ENCODE measurements at regions not wholly inside any gene's neighbourhood (a gene's known extent, or its start where the extent isn't known, plus 50 kb on each side); places are given as distances from the start of the nearest gene placed in this dataset.

DNA sequence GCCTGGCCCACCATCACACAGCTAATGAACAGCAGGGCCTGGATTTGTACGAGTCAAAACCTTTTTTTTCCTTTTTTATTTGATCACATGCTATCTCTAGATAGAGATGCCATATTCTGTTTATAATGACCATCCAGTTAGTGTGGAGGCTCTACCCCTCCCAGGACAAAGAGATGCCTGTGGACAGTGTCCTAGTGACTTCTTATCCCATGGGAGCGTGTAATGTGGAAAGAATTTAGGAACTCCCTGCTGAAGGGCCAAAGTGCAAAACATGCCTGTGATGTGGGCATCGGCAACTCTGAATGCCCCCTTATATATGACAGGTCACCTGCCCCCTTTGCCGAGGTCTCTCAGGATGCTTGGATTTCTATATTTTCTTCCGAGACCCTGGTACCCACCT, 292.2 kb downstream of the RRAGC start:
- Histone ChIP-seq H3K9me3 (no peaks in the 10 kb centered on the region), H3K4me1 (peaks cover 11% of the 10 kb centered on the region), H3K36me3 (no peaks in the 10 kb centered on the region), H3K27me3 (ENCODE audit: low read depth) (peaks cover 11% of the 10 kb centered on the region), H3K27ac (no peak overlapping the region), H3K4me3 (no peak overlapping the region)
- ATAC-seq (no peak), DNase-seq (no peak)
- intact Hi-C loops (cut with DNase I): no loop called here
- TF ChIP-seq, protein P1, sequence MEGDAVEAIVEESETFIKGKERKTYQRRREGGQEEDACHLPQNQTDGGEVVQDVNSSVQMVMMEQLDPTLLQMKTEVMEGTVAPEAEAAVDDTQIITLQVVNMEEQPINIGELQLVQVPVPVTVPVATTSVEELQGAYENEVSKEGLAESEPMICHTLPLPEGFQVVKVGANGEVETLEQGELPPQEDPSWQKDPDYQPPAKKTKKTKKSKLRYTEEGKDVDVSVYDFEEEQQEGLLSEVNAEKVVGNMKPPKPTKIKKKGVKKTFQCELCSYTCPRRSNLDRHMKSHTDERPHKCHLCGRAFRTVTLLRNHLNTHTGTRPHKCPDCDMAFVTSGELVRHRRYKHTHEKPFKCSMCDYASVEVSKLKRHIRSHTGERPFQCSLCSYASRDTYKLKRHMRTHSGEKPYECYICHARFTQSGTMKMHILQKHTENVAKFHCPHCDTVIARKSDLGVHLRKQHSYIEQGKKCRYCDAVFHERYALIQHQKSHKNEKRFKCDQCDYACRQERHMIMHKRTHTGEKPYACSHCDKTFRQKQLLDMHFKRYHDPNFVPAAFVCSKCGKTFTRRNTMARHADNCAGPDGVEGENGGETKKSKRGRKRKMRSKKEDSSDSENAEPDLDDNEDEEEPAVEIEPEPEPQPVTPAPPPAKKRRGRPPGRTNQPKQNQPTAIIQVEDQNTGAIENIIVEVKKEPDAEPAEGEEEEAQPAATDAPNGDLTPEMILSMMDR (IDR thresholded peaks at IDR 0.05): no peak

DNA sequence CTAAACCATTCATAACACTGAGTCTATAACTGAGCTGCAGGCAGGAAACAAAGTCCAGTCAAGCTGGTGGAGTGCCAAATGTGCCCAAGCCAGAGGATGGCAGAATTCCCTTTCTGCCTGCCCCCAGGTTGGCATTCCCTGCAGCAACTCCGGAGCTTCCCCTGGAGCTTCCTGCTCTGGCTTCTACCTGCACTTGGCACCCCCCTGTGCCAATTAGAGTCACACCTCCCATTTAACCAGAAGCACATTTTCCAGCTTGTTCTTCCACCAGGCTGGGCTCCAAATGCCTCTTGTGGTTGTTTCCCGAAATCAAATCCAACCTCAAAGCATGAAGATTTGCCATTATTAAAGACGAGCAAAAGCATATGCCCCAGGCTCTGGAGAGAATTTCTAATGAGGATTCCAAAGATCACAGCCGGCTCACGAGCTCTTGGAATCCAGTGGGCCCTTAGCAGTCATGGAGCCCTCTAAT, 294.5 kb downstream of the RRAGC start:
- DNase-seq (no peak), ATAC-seq (no peak)
- peaks cover 11% of the 10 kb centered on the region for H3K27me3 ChIP-seq (ENCODE audit: low read depth)
- H3K9me3 ChIP-seq: no peaks in the 10 kb centered on the region
- TF ChIP-seq, protein P1 (IDR thresholded peaks at IDR 0.05): no peak
- intact Hi-C loops (cut with DNase I): no loop called here
- H3K4me3 ChIP-seq: no peak overlapping the region
- no peaks in the 10 kb centered on the region for H3K36me3 ChIP-seq
- no peak overlapping the region for H3K27ac ChIP-seq
- peaks cover 8% of the 10 kb centered on the region for H3K4me1 ChIP-seq

DNA sequence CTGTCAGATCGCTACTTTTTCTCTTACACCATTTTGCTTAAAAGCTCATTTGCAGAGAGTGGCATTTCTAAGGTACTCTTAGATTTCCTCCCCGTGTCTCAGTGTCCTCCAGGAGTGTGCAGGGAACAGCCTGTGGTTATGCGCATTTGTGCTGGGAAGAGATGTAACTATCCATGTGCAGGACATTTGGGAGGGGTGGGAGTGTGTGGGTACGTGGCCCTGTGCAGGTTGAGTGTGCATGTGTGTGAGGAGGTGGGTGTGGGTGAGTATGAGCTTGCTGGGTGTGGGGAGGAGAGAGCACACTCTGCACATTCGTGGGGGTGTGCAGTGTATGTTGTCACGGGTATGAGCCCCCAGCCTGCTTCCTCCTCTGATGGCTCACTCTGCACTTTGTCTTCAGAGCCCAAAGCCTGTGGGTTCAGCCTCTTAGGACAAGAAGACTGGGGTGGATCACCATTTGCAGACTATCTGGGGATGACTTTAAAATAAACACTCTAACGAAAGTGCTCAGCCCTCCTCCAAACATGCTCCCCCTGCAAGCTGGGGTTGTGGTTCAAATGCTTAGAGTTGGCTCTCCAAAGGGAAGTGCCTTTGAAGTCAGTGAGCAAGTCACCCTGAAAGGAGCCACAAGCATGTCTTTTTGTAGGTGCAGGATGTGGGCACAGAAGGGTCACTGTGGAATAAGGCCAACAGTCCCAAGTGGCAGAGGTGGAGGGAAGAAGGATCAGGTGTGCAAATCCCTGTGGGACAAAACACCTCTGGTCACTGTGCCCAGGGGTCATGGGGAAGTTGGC, 295.4 kb downstream of the RRAGC start:
- Histone ChIP-seq H3K27me3 (ENCODE audit: low read depth) (peaks cover 6% of the 10 kb centered on the region), H3K9me3 (no peaks in the 10 kb centered on the region), H3K4me1 (peaks cover 17% of the 10 kb centered on the region), H3K36me3 (no peaks in the 10 kb centered on the region), H3K4me3 (no peak overlapping the region), H3K27ac (no peak overlapping the region)
- ATAC-seq (no peak), DNase-seq (no peak)
- intact Hi-C loops (cut with DNase I): no loop called here
- TF ChIP-seq, protein P1 (IDR thresholded peaks at IDR 0.05): no peak

DNA sequence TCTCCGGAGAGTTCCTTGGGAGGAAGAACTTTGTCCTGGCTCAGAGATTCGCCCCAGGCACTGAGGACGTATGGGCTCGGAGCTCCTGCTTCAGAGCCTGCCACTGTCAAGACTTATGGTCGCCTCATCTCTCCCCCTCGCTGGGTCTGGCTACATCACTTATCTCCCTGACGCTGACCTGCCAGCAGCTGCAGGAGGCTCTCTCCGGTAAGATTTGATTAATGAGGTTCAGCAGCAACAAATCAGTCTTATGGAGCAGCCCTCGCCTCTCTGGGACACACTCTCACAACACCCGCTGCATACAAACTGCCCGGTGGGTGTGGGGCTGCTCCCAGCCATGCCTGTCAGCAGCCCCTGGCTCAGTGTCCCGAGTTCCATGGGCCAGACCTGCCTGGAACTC, 297.8 kb downstream of the RRAGC start:
- ATAC-seq (no peak), DNase-seq (no peak)
- H3K9me3 ChIP-seq: no peaks in the 10 kb centered on the region
- no peak overlapping the region for H3K27ac ChIP-seq
- TF ChIP-seq, protein P1 (IDR thresholded peaks at IDR 0.05): no peak
- peaks cover 6% of the 10 kb centered on the region for H3K27me3 ChIP-seq (ENCODE audit: low read depth)
- intact Hi-C loops (cut with DNase I): no loop called here
- H3K4me1 ChIP-seq: peaks cover 19% of the 10 kb centered on the region
- no peaks in the 10 kb centered on the region for H3K36me3 ChIP-seq
- no peak overlapping the region for H3K4me3 ChIP-seq

DNA sequence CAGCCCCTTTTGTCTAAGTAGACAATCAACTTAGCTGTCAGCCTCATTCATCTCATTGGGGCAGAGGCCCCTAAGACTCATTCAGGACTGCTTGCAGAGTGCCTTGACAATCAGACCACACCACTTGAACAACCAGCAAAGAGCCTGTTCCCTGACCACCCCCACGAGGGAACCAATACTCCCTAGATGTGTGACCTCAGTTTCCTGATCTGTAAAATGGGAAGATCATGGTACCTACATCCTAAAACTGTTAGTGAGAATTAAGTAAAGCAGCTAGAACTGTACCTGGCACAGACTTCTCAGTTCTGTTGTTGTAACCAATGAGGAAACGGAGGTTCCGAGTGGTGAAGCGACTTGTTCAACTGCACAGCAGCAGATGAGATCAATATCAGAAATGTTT, 298.5 kb downstream of the RRAGC start:
- ATAC-seq (no peak), DNase-seq (no peak)
- Histone ChIP-seq H3K4me3 (no peak overlapping the region), H3K36me3 (no peaks in the 10 kb centered on the region), H3K27ac (no peak overlapping the region), H3K9me3 (no peaks in the 10 kb centered on the region), H3K4me1 (peaks cover 19% of the 10 kb centered on the region), H3K27me3 (ENCODE audit: low read depth) (peaks cover 6% of the 10 kb centered on the region)
- TF ChIP-seq, protein P1 (IDR thresholded peaks at IDR 0.05): no peak
- intact Hi-C loops (cut with DNase I): no loop called here
